HUES64 (cell line): ENCODE measurements at regions not wholly inside any gene's neighbourhood (a gene's known extent, or its start where the extent isn't known, plus 50 kb on each side); places are given as distances from the start of the nearest gene placed in this dataset.

ENCODE experiments used
- H3K27ac ChIP-seq: 2 replicates; pipeline ENCODE4 v1.7.0; 2013; ENCODE audit warnings: low read depth, low read length, inconsistent platforms
- H3K27me3 ChIP-seq: 2 replicates; pipeline ENCODE4 v1.6.1; 2013; ENCODE audit warnings: mild to moderate bottlenecking, low read length; ENCODE audit not compliant: insufficient read depth
- H3K36me3 ChIP-seq: 2 replicates; pipeline ENCODE4 v1.6.1; 2013; ENCODE audit warnings: mild to moderate bottlenecking, low read length; ENCODE audit not compliant: insufficient read depth
- H3K4me1 ChIP-seq: 2 replicates; pipeline ENCODE4 v1.6.1; 2013; ENCODE audit warnings: mild to moderate bottlenecking, low read length, moderate library complexity; ENCODE audit not compliant: insufficient read depth
- H3K4me3 ChIP-seq: 2 replicates; pipeline ENCODE4 v1.5.1; 2013; ENCODE audit warnings: mild to moderate bottlenecking, low read length, moderate library complexity
- H3K9ac ChIP-seq: 2 replicates; pipeline ENCODE4 v1.6.1; 2013; ENCODE audit warnings: mild to moderate bottlenecking, low read depth, low read length
- H3K9me3 ChIP-seq: 2 replicates; pipeline ENCODE4 v1.6.1; 2013; ENCODE audit warnings: low read depth, low read length; ENCODE audit not compliant: insufficient read depth
- WGBS: fragments of 150-250, 120-280 bp; methylation state at CpG from one replicate; pipeline ENCODE4 v1.1.7; 2013; ENCODE audit warnings: missing lambda C conversion rate; 5-methylcytosine and 5-hydroxymethylcytosine counted together

DNA sequence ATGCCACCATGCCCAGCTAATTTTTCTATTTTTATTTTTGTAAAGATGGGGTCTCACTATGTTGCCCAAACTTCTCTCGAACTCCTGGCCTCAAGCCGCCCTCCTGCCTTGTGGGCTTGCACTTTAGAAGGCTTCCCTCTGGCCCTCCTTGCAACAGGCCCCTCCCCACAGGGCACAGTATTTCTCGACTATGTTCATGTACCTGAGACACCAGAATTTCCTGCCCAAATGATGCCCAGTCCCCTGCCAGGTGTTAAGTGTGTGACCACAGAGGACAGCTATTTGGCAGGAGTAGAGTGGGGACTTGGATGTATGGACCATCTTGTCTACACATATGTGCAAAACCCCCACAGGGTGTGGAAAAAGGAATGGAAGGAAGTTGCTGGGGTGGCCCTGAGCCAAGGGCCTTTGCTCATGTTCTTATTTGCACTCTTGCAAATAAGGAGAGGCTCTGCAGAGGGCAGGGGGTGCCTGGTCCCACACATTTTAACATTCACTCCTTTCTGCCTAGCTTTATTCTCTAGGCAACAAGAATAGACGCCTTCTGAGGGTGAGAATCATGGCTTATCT, 168.4 kb upstream of the PODXL start:
- no peaks in the 10 kb centered on the region for H3K4me1 ChIP-seq
- WGBS = 87% methylated on average over 4 of the region's 4 CpGs
- no peak overlapping the region for H3K4me3 ChIP-seq
- H3K9me3 ChIP-seq = no peaks in the 10 kb centered on the region; the same call in 1 of the 2 replicates
- H3K27ac ChIP-seq = no peak overlapping the region
- no peaks in the 10 kb centered on the region for H3K36me3 ChIP-seq
- no peaks in the 10 kb centered on the region for H3K27me3 ChIP-seq
- H3K9ac ChIP-seq = no peak overlapping the region

DNA sequence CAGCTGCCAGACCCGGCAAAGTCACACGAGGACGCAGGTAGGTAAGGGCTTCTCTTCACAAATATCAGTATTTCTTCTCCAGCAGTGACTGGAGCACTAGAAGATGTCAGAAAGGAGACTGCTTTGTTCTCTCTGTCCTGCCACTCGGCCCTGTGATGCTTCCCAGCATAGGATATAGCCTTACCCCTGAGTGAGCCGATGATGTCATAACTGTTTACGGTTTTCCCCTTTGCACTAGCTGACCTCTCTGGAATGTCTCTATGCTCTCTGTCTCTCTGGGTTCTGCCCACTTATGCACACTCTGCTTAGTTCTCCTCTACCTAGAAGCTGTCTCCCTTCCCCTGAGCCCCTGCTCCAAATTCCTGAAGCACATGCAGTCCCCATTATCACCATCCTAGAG, 167.5 kb upstream of the PODXL start:
- H3K4me1 ChIP-seq = no peaks in the 10 kb centered on the region
- H3K9me3 ChIP-seq = no peaks in the 10 kb centered on the region; the same call in 1 of the 2 replicates
- no peak overlapping the region for H3K4me3 ChIP-seq
- no peaks in the 10 kb centered on the region for H3K36me3 ChIP-seq
- 77% methylated on average over 6 of the region's 6 CpGs for WGBS
- H3K27ac ChIP-seq = no peak overlapping the region
- no peaks in the 10 kb centered on the region for H3K27me3 ChIP-seq
- no peak overlapping the region for H3K9ac ChIP-seq

GRCh38 chr7:131722371-131722770, 165.9 kb upstream of the PODXL start:
- Histone ChIP-seq H3K4me3 (no peak overlapping the region), H3K9me3 (no peaks in the 10 kb centered on the region), H3K9ac (no peak overlapping the region), H3K36me3 (no peaks in the 10 kb centered on the region), H3K27me3 (no peaks in the 10 kb centered on the region), H3K27ac (no peak overlapping the region), H3K4me1 (no peaks in the 10 kb centered on the region)
- WGBS = 75% methylated on average over 4 of the region's 4 CpGs

GRCh38 chr7:131721660-131722059, 165.2 kb upstream of the PODXL start:
- Histone ChIP-seq H3K9ac (no peak overlapping the region), H3K9me3 (no peaks in the 10 kb centered on the region), H3K4me3 (no peak overlapping the region), H3K27ac (no peak overlapping the region), H3K36me3 (no peaks in the 10 kb centered on the region), H3K4me1 (no peaks in the 10 kb centered on the region), H3K27me3 (no peaks in the 10 kb centered on the region)
- WGBS = 70% methylated on average over 2 of the region's 3 CpGs

DNA sequence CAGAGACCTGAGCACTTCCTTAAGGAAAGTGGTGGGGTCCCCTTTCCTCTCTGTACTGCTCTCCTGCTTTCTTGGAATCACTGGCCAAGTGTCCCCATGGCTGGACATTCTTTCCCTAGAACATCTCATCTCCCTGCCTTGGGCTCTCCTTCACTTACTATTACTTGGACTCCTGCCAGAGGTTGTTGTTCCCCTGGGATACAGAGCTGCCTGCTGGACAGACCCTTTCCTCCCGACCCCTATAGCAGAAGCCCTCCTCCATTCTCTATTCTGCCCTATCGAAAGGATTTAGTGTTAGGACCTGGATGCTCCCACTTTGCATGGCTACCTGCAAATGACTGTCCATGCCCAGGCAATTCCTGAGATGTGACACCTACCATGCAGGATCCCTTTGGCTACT, 164.3 kb upstream of the PODXL start:
- Histone ChIP-seq H3K4me1 (no peaks in the 10 kb centered on the region), H3K9ac (no peak overlapping the region), H3K4me3 (no peak overlapping the region), H3K27ac (no peak overlapping the region), H3K36me3 (no peaks in the 10 kb centered on the region), H3K9me3 (no peaks in the 10 kb centered on the region), H3K27me3 (no peaks in the 10 kb centered on the region)
- WGBS = 68% methylated on average over 2 of the region's 2 CpGs

DNA sequence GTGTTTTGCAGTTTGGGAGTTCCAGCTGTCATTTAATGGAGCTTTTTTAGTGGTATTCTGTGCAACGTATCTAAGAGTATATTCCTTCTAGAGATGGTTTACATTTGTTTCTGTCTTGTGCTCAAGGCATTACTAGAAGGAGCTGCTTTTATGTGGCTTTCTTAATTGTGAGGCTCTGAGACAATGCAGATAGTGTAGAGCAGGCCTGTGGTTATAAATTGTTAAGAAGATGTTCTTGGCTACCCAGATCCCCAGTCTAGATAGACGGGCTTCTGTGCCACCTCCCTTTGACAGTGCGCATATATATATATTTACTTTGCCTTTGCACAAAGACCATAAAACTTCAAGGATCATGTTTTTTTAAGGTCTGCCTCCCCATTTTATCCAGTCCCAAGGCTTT, 160.8 kb upstream of the PODXL start:
- no peaks in the 10 kb centered on the region for H3K36me3 ChIP-seq
- H3K9ac ChIP-seq = no peak overlapping the region
- 93% methylated on average over 3 of the region's 3 CpGs for WGBS
- H3K4me1 ChIP-seq = no peaks in the 10 kb centered on the region
- H3K4me3 ChIP-seq = no peak overlapping the region
- no peaks in the 10 kb centered on the region for H3K27me3 ChIP-seq
- H3K27ac ChIP-seq = no peak overlapping the region
- H3K9me3 ChIP-seq = no peaks in the 10 kb centered on the region

- H3K9me3 ChIP-seq = 0 out of 2 replicates have a peak, but pooled peaks cover 8% of the 10 kb centered on the region
- no peak overlapping the region for H3K9ac ChIP-seq
- H3K4me3 ChIP-seq = no peak overlapping the region
- no peaks in the 10 kb centered on the region for H3K4me1 ChIP-seq
- no peaks in the 10 kb centered on the region for H3K27me3 ChIP-seq
- no peaks in the 10 kb centered on the region for H3K36me3 ChIP-seq
- H3K27ac ChIP-seq = no peak overlapping the region
- no CpG with 5 or more reads among the region's 1 CpG for WGBS
Observed at GRCh38 chr7:131699323-131699722, 142.9 kb upstream of the PODXL start.

GRCh38 chr7:131692131-131692960, 135.9 kb upstream of the PODXL start:
- Histone ChIP-seq H3K9ac (no peak overlapping the region), H3K9me3 (no peaks in the 10 kb centered on the region), H3K4me1 (no peaks in the 10 kb centered on the region), H3K4me3 (0 out of 2 replicates have a peak overlapping the region, but pooled peaks have one; percentile 28), H3K27ac (no peak overlapping the region), H3K27me3 (peaks cover 8% of the 10 kb centered on the region), H3K36me3 (no peaks in the 10 kb centered on the region)
- 26% methylated on average over 30 of the region's 30 CpGs for WGBS

DNA sequence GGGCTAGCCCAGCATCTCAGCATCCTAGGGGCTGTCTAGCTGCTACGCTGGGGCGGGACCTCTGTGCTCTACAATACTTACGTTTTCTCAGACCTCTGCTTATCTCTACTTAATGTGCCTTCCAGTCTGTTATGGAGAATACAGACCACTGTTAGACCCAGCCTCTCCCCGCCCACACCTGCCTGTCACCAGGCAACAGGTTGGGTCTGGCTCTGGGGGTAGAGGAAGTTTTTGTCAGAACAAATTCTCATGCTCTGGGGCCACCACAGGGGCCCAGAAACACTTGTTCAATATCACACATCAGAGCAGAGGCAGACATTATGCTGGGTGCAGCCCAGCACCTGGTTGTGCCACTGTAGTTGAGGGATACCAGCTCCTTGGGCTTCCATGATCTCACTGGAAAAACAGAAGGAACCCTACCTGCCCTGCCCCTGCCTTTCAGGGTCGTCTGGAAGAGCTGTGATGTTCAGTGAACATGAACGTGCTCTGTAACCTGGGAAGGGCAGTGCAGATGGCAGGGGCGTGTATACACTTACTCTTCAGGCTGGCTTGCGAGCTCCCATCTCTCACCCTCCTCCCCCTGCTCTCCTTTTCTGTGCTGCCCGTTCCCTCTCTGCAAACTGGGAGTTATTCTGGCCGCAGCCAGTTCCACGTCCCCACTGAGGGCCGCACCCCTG, 135.2 kb upstream of the PODXL start:
- H3K27ac ChIP-seq = no peak overlapping the region
- peaks cover 8% of the 10 kb centered on the region for H3K27me3 ChIP-seq
- WGBS = 54% methylated on average over 11 of the region's 12 CpGs
- no peaks in the 10 kb centered on the region for H3K4me1 ChIP-seq
- H3K36me3 ChIP-seq = no peaks in the 10 kb centered on the region
- H3K9ac ChIP-seq = no peak overlapping the region
- no peaks in the 10 kb centered on the region for H3K9me3 ChIP-seq
- no peak overlapping the region for H3K4me3 ChIP-seq

DNA sequence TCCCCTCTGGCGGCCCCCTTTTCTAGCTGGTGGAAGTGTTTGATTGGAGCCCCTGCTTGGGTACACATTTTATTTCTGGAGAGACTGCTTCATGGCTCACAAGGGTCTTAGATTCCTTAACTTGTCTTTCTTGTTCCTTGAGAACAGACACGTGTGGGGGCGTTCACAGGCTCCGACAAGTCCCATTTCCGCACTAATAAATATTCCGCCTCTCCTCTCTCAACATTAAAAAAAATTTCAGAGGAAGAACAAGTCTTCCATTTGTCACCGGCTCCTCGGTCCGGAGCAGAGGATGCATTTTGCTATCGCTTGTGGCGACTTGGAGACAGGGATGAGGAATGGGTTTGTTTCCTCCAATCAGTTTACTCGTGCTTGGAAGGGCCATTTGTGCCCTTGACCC, 134.0 kb upstream of the PODXL start:
- H3K9me3 ChIP-seq = no peaks in the 10 kb centered on the region
- H3K27ac ChIP-seq = no peak overlapping the region
- no peak overlapping the region for H3K4me3 ChIP-seq
- no peaks in the 10 kb centered on the region for H3K36me3 ChIP-seq
- 92% methylated on average over 12 of the region's 12 CpGs for WGBS
- H3K9ac ChIP-seq = no peak overlapping the region
- peaks cover 8% of the 10 kb centered on the region for H3K27me3 ChIP-seq
- H3K4me1 ChIP-seq = no peaks in the 10 kb centered on the region

DNA sequence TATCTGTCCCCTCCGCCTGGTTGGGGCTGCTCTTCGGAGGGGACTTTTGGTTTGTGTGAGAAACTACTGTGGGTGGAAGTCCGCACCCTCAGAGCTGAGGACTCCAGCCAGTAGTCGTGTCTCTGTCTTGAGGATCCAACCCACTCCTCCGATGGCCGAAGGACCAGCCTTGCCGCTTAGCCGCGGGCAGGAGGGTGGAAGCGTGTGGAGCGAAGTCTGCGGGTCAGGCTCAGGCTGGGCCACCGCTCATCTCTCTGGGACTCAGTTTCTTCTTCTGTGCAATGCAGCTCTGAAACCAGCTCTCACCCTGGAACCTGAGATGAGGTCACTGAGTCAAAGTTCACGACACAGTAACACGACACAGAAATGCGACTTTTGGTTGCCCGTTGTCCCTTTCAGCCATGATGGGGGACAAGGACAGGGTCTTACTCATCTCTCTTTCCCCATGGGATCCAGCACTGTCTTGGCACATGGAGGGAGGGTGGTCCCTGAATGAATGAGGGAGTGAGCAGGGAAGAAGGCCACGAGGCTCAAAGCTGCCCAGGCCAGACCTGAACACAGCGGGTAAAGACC, 133.3 kb upstream of the PODXL start:
- H3K4me1 ChIP-seq = no peaks in the 10 kb centered on the region
- WGBS = 89% methylated on average over 19 of the region's 19 CpGs
- H3K27ac ChIP-seq = no peak overlapping the region
- no peak overlapping the region for H3K4me3 ChIP-seq
- no peaks in the 10 kb centered on the region for H3K36me3 ChIP-seq
- H3K9ac ChIP-seq = no peak overlapping the region
- H3K9me3 ChIP-seq = no peaks in the 10 kb centered on the region
- peaks cover 8% of the 10 kb centered on the region for H3K27me3 ChIP-seq
